ENCODE measurements at regions not wholly inside any gene's neighbourhood (a gene's known extent, or its start where the extent isn't known, plus 50 kb on each side); places are given as distances from the start of the nearest gene placed in this dataset.
"Not testable (repeated sequence)": the region's sequence is repeated elsewhere in the genome, so short reads cannot be mapped to it uniquely, and the experiment has no call there.

DNA sequence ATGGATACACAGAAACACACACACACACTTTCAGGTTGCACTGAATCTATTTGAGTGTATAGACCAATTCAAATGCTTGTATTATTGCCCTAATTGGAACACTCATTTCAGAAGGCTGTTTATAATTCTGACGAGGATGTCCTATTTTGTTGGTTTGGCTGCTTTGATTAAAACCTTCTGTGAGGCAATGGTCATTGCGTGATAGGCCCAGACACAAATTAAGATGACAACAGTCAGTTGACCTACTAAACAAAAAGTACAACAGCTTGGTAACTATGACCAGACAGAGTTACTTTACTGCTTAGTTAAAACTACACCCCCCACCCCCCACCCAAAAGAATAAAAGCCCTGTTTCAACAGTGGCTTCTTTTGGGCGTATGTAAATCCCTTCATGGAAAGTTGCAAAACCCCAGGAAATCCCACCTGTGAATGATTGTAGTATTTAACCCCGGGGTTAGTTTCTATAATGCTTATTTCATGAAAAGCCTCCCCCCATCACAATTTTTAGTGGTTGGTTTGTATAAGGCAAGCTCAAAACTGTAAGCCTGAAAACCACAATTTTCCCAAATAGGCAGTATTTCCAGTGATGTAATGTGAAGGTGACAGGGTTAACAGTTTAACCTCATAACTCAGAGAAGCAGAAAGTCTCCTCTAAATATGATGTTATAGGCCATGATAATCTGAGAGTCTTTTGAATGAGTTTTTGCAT is 340.8 kb downstream of the FGF10 start:
- ATAC-seq: no peak
- TF ChIP-seq ZNF8 (CRISPR knock-in tag; IDR thresholded peaks at IDR 0.05): no peak
- TF ChIP-seq CSDC2 (CRISPR knock-in tag; IDR thresholded peaks at IDR 0.05): no peak
- TF ChIP-seq PPARA (CRISPR knock-in tag; IDR thresholded peaks at IDR 0.05; ENCODE audit: borderline replicate concordance): no peak
- no peak for TF ChIP-seq ZFP3 (CRISPR knock-in tag; IDR thresholded peaks at IDR 0.05)
- no peak for TF ChIP-seq GLIS3 (CRISPR knock-in tag; IDR thresholded peaks at IDR 0.05)
- TF ChIP-seq BACH2 (CRISPR knock-in tag; IDR thresholded peaks at IDR 0.05; ENCODE audit: borderline replicate concordance): no peak

DNA sequence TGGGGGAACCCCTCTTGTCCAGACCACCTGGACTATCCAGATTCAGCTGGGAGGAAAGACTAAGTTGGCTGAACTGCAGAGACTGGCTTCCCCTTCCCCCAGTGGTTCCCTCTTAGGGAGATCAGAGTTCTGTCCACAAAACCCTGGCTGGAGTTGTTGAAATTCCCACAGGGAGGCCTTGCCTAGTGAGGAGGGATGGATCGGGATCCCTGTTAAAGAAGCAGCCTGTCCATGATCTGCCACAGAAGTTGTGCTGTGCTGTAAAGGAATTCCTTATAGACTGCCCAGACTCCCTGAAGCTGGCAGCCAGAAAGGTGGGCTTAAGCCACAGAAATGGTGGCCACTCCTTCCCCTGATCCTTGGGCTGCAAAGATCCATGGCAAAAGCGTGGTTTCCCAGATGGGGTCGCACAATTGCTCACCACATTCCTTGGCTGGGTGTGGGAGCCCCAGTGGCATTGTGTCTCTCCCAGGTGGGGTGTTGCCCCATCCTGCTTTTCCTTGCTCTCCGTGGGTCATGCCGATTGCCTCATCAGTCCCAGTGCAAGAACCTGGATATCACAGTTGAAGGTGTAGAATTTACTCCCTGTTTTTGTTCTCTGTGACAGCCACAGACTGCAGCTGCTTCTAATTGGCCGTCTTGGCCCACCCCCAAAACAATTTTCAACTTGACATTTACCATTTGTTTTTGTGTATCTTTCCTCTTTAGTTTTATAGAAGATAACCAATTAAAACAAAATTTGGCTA is 342.4 kb downstream of the FGF10 start:
- ATAC-seq: no peak
- TF ChIP-seq CSDC2 (CRISPR knock-in tag; IDR thresholded peaks at IDR 0.05): no peak

DNA sequence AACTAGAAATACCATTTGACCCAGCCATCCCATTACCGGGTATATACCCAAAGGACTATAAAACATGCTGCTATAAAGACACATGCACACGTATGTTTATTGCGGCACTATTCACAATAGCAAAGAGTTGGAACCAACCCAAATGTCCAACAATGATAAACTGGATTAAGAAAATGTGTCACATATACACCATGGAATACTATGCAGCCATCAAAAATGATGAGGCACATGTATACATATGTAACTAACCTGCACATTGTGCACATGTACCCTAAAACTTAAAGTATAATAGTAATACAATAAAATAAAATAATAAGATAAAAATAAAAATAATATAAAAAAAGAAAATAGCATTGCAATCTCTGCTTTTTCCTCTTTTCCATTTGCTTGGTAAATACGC is 344.7 kb downstream of the FGF10 start:
- ATAC-seq: not testable (repeated sequence)

DNA sequence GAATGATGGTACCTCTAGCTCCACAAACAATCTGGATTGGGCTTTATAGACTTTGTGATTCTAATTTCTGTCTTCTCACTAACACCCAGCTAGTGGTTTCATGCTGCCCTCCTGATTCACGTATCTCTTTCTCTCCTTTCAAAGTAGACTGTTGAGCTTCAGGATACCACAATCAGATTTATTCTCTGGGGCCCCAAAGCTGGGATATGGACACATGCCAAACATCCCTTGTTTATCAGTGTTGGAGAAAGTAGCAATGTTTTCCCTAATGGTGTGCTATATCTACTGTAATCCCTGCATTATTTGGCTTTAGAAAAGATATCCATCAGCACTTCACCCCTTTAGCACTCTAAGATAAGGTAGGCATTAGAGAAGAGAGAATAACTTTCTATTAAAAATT is 361.0 kb downstream of the FGF10 start:
- no peak for ATAC-seq
- TF ChIP-seq, protein P1, sequence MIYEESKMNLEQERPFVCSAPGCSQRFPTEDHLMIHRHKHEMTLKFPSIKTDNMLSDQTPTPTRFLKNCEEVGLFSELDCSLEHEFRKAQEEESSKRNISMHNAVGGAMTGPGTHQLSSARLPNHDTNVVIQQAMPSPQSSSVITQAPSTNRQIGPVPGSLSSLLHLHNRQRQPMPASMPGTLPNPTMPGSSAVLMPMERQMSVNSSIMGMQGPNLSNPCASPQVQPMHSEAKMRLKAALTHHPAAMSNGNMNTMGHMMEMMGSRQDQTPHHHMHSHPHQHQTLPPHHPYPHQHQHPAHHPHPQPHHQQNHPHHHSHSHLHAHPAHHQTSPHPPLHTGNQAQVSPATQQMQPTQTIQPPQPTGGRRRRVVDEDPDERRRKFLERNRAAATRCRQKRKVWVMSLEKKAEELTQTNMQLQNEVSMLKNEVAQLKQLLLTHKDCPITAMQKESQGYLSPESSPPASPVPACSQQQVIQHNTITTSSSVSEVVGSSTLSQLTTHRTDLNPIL (CRISPR knock-in tag; IDR thresholded peaks at IDR 0.05; ENCODE audit: low read depth): no peak

DNA sequence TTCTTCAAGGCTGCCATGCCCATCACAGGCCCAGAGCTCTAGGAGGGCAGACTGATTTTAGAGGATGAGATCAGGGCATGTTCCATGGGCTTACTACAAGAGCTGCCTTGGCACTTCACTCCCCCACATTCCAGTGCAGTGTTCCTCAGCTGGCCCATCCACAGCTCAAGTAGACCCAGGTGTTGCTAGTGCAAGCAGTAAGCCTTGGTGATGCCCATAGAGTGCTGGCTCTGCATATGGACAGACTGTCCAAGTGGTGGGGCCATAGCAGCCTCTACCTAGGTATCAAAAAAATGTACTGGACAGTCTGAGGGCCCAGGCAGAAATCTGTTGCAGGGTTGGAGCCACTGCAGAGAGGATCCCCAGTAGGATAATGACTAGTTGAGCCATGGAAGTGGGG is 366.6 kb downstream of the FGF10 start:
- no peak for ATAC-seq
- TF ChIP-seq ZFP30 (CRISPR knock-in tag; IDR thresholded peaks at IDR 0.05): no peak
- TF ChIP-seq OSR1 (CRISPR knock-in tag; IDR thresholded peaks at IDR 0.05): no peak
- TF ChIP-seq, protein P2, sequence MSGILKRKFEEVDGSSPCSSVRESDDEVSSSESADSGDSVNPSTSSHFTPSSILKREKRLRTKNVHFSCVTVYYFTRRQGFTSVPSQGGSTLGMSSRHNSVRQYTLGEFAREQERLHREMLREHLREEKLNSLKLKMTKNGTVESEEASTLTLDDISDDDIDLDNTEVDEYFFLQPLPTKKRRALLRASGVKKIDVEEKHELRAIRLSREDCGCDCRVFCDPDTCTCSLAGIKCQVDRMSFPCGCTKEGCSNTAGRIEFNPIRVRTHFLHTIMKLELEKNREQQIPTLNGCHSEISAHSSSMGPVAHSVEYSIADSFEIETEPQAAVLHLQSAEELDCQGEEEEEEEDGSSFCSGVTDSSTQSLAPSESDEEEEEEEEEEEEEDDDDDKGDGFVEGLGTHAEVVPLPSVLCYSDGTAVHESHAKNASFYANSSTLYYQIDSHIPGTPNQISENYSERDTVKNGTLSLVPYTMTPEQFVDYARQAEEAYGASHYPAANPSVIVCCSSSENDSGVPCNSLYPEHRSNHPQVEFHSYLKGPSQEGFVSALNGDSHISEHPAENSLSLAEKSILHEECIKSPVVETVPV (CRISPR knock-in tag; IDR thresholded peaks at IDR 0.05): no peak
- TF ChIP-seq ZC3H10 (CRISPR knock-in tag; IDR thresholded peaks at IDR 0.05): no peak
- no peak for TF ChIP-seq ZNF565 (CRISPR knock-in tag; conservative IDR thresholded peaks at IDR 0.05; ENCODE audit: low read depth)

DNA sequence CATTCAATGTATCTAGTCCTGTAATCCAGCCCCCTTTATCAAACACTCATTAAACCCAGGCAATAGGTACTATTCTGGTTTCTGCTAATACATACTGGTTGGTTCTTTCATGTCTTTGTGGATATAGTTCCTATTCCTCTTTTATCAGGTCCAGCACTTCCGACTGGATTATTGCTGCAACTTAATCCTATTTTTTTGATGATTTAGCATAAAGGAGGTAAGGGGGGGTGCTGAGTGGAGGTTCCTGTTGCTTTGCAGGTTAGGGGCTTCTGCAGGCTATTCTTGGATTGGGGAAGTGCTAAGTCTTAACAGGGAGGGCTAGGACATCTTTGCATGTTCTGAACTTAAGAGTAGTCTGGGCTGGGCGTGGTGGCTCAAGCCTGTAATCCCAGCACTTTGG is 377.7 kb downstream of the FGF10 start:
- no peak for ATAC-seq
- TF ChIP-seq ESRRG (CRISPR knock-in tag; IDR thresholded peaks at IDR 0.05) (no peak), ZNF565 (CRISPR knock-in tag; conservative IDR thresholded peaks at IDR 0.05; ENCODE audit: low read depth) (no peak)

DNA sequence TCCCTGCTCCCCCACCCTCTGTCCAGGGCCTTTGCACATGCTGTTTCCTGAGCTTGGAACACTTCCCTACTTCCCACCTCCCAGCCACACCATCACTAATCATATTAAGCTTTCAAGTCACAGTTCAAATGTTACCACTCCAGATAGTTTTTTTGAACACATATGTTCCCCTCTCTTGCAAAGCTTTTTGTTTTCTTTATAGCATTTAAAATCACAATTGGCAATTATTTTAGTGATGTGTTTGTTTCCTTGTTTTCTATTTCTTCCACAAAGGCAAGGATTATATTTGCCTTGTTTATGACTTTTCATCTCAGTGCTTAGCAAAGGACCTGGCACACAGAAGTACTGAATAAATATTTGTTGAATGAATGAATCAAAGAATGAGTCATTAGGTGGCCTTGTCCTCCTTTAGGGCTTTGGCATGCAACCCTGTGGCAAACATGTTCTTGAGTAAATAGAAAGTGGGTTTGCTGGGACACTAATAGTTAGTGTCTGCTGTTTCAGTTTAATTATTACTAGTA is 386.8 kb downstream of the FGF10 start:
- no peak for ATAC-seq
- no peak for TF ChIP-seq TCF4 (CRISPR knock-in tag; IDR thresholded peaks at IDR 0.05; ENCODE audit: borderline replicate concordance)
- TF ChIP-seq CSDC2 (CRISPR knock-in tag; IDR thresholded peaks at IDR 0.05): no peak
- TF ChIP-seq PPARA (CRISPR knock-in tag; IDR thresholded peaks at IDR 0.05; ENCODE audit: borderline replicate concordance): no peak
- no peak for TF ChIP-seq ARNTL (CRISPR knock-in tag; IDR thresholded peaks at IDR 0.05; ENCODE audit: borderline replicate concordance, low read depth)
- TF ChIP-seq, protein P2 (CRISPR knock-in tag; IDR thresholded peaks at IDR 0.05): no peak
